ENCODE measurements at regions not wholly inside any gene's neighbourhood (a gene's known extent, or its start where the extent isn't known, plus 50 kb on each side); places are given as distances from the start of the nearest gene placed in this dataset.

- no peak for DNase-seq
These were observed 123.3 kb downstream of the SLC38A6 start for GRCh38 chr14:61104358-61104757.

GRCh38 chr14:61103541-61104339 is 122.7 kb downstream of the SLC38A6 start:
- no peak for DNase-seq

- no peak for DNase-seq
These were observed 121.8 kb downstream of the SLC38A6 start for GRCh38 chr14:61102549-61103466.

All from activated effector memory CD4-positive, alpha-beta T cell treated with anti-CD3 and anti-CD28 coated beads, Interleukin-2, amount 50 U/mL, for 16 hours (primary cell).